HG03064 (cell line): ENCODE measurements at regions not wholly inside any gene's neighbourhood (a gene's known extent, or its start where the extent isn't known, plus 50 kb on each side); places are given as distances from the start of the nearest gene placed in this dataset.

ENCODE experiments used
- ATAC-seq: cut with Tn5 transposase; IDR thresholded peaks from one replicate; pipeline ENCODE4 v1.9.1; 2021; ENCODE audit warnings: low read depth; ENCODE audit not compliant: unreplicated experiment

DNA sequence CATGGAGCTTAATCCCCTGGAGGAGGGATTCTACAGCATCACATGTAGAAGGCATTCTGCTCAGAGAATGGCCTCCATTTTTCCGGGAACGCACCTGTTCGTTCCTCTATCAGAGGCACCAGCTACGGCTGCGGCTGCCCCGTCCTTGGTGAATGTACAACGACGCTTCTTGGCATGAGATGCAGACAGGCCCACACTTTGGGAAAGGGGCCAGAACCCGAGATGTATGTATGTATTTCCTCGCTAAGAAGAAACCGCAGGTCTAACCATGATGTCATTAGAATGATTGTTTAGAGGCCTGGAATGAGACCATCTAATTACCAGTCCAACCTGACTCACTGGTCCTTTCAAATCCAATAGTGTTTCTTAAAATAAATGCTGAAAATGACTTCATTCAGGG is 1293.4 kb downstream of the TBC1D22A start:
- no peak for ATAC-seq

DNA sequence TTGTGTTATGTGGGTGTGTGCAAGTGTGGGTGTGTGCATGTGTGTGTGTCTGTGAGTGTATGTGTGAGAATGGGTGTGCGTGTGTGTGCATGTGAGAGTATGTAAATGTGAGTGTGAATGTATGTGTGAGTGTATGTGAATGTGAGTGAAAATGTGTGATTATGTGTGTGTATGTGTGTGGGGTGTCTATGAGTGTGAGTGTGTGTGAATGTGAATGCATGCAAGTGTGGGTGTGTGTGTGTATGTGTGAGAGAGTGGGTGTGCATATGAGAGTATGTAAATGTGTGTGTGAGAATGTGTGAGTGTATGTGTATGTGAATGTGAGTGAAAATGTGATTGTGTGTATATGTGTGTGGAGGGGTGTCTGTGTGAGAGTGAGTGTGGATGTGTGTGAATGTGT is 1292.7 kb downstream of the TBC1D22A start:
- ATAC-seq, result no peak

DNA sequence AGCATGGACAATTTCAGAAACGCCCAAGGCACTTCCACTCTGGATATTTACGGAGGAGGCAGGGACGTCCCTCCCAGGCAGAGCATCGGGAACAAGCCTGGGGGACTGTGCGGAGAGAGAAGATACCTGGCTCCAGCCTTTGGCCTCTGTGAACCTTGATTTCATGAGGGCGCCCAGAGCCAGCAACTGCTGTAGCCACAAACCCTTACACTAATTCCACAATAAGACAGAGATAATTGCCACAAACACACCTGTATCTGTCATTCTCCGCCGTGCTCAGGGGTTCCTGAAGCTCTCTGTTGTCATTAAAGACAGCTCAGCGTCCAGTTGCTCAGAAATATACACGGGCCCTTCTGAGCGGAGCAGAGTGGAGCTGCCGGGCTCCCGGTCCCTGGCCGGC is 1292.1 kb downstream of the TBC1D22A start:
- no peak for ATAC-seq

DNA sequence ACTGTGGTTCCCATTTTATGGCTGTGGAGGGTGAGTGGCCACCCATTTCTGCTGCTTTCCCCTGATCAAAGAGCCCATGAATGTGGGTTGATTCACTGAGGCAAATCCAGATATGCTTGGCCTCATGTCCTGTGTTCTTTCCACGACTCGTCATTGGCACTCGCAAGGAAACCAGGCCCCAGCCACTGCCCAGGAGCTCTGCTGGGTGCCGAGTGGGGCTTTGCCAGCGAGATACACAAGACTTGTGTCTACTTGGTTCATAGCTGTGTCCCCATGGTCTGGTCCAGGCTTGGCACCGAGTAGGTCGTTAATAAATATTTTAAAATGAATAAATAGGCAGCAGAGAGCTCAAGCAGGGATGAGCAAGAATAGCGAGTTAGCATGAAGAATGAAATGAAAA is 1291.5 kb downstream of the TBC1D22A start:
- no peak for ATAC-seq

DNA sequence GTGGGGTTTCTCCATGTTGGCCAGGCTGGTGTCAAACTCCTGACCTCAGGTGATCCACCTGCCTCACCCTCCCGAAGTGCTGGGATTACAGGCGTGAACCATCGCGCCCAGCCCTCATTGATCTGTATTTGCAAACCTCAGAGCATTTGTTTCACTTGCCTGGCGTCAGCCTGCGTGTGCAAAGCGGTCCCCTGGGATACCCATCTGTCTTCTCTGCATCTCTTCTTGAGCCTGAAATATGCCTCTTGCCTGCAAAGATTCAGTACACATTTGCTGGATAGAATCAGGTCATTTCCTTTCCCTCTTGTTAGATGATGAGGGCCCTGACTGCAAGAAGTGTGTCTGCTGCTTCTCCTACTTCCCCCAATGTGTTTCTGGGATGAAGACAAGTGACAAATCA is 1291.0 kb downstream of the TBC1D22A start:
- no peak for ATAC-seq

DNA sequence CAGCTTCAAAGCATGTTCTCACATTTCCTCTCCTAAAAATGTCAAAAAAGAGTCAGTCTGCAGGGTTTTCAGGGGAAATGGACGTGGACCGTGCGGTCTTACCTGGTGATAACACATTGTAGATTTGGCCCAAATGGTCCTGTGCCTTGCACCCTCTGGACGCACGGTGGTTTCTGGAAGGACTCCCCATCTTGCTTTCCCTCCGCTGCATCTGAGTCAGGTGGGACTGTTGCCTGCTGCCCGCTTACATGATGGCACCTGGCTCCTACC is 1290.1 kb downstream of the TBC1D22A start:
- no peak for ATAC-seq

DNA sequence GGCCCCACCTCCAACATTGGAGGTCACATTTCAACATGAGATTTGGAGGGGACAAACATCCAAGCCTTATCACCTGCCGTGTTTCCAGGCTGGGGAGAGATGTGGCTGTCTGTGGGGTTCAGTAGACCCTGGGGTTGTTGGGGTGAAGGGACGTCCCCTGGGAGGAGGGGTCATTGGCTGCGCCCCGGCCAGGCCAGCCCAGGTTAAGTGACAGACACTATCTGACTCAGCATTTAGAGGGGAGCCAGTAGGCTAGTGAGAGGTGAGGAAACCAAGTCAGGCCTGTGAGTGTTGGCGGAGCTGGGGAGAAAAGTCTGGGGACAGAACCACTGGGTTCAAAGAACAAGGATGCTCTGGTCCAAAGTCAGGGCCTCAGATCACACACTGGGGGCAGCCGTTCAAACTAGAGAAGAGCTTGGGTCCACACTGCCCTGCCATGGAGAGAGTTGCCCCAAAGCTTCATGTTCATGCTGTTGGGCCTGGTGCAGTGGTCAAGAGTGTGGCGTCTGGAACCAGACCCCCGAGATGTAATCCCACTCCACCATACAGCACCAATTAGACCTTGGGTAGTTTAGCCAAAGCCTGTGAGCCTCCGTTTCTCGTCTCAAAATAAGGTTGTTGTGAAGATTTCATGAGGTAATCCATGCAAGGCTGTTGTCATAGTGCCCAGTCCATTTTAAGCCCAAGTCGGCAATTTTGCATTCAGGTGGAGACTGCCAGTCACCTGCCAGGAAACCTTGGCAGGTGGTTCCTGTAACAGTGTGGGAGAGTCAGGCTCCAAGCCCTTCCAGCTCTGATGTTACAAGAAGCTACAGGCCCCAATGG is 1289.6 kb downstream of the TBC1D22A start:
- ATAC-seq, result no peak

DNA sequence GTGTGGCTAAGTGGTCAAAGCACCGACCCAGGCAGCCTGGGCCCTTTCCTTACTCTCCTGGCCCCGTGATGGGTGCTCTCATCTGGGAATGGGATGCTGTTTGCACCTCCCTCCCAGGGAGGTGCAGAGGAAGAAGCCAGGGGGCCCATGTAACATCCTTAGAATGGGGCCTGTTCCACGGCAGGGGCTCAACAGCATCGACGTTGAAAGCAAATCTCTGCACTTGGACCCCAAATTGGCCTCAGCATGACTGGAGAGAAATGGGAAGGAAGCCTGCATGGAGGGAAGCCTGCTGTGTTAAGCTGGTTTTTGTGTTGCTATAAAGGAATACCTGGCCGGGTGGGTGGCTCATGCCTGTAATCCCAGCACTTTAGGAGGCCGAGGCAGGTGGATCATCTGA is 1288.4 kb downstream of the TBC1D22A start:
- ATAC-seq, result no peak

DNA sequence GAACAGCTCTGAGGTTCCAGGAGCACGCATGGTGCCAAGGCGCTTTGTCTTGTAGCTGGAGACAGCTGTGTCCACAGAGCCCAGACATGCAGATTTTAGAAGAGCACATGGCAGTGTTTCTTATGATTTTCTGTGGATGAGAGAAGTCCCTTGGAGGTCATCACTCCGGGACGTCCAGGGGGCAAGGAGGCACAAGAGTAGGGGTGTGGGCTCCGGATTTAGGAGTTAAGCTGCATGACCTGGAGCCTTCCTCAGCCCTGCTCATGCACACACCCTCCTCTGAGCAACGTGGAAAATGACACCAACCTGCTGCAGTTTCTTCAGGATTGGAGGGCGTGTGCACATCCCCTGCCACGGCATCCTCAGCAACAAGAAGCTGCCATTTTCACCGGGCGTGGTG is 1286.7 kb downstream of the TBC1D22A start:
- no peak for ATAC-seq

DNA sequence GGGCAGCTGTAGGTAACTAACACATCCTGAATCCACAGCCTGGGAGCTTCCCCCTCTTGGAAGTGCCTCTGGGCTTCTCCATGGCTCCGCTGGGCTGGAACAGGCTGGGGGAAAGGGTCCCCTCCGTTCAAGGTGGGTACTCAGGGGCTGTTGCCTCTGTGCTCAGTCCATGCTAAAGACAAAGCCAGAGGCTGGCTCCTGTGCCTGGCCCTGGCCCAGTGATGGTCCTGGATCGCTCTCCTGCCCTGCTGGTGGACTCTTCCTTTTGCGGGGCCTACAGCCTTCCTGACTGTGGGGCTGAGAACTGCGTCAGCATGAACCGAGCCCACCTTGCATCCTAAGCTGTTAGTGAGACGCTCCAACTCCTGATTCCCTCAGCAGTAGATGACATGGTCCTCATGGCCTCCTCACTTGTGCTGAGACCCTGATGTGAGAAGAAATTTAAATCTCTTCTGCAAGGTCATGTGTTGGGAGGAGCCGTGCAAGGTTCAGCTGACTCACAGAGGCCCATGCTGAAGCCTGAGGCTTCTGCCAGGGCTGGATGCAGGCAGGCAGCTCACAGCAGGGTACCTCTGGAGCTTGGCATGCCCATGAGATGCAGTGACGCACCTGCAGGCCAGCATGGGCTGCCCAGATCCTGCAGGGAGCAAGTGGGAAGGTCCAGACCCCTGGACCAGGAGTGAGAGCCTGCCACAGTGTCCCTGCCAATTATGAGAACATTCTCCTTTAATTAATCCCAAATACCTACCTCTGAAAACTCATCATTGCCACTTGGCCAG is 1285.5 kb downstream of the TBC1D22A start:
- no peak for ATAC-seq

DNA sequence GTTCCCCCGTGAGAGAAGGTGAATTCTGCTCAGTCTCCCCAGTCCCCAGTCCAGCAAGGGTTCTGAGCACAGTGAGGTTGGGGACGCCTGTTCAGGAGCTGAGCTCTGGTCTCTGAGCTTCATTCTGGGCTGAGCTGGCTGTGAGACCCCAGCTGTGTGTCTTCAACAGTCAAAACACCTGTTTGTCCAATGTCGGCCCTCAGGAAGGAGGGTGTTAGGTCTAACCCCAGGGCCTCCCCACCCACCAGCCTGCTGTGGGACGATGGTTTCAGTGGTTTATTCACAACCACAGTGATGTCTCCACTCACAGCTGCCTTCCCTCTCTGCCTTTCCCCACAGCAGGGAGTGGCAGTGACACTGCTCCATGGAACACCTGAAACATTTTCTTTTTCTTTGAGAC is 1282.9 kb downstream of the TBC1D22A start:
- ATAC-seq, result peak; percentile 55

DNA sequence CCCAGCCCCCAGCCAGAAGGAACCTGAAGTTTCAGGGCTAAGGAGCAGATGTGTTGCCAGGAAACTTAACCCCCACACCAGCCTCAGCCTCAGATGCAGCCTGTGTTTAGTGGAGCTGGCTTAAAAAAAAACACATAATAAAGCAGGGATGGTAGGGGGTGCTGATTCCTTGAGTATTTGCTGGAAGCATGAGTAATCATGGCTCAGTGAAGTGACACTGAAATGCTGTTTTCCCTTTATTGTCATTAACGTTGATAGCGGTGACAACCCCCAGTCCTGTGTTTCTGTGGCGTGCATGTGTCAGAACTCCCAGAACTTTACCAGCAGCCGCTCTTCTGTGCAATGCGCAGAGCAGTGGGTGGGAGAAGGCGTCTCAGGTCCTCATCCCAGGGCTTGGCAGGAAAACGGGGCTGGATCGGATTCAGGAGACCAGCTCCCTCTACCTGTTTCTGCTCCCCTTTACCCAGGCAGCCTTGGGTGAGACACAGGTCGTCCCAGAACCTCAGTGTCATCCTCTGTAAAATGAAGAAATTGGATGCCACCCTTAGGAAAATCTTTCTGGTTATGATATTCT is 1282.1 kb downstream of the TBC1D22A start:
- no peak for ATAC-seq

DNA sequence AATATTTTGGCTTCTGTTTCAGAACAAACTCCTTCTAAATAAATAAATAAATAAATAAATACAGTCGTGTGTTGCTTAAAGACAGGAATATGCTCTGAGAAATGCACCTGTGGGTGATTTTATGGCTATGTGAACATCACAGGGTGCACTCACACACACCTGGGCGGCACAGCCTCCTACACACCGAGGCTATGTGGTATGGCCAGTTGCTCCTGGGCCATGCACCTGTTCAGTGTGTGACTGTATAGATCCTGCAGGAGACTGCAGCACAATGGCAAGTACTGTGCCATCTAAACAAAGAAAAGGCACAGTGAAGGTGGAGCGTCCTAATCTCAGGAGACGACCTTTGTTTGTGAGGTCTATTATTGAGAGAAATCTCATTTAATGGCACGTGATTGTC is 1281.1 kb downstream of the TBC1D22A start:
- no peak for ATAC-seq

DNA sequence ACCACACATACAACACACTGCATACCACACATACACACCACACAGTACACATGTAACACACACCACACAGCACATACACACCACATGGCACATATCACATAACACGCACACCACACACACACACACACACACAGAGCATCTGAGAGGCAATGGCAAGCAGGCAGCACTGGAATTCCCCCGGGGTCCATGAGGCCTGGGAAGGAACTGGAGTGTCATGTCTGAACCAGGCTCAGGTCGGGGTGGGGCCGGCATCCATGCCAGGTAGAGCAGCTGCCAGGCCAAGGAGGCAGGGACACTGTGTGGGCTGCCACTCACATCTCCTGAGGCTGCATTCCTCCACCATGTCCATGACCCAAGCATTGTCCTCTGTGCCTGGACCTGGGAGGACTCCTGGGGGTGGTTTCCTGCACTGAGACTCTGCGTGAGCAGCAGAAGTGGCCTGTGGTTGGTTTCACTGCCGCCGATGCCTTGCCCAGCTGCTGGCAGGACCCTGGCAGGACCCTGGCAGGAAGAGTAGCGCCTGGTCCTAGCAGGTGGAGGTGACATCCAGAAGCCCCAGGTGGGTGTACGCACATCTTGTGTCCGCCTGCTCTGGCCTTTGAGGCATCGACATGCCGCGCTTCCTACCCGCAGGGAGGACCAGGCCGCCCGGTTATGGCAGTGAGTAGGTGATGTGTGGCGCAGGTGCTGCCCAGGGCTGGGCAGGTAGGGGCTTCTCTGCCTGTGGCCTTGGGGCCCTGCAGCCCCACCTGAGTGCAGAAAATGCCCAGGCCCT is 1280.4 kb downstream of the TBC1D22A start:
- ATAC-seq, result no peak

DNA sequence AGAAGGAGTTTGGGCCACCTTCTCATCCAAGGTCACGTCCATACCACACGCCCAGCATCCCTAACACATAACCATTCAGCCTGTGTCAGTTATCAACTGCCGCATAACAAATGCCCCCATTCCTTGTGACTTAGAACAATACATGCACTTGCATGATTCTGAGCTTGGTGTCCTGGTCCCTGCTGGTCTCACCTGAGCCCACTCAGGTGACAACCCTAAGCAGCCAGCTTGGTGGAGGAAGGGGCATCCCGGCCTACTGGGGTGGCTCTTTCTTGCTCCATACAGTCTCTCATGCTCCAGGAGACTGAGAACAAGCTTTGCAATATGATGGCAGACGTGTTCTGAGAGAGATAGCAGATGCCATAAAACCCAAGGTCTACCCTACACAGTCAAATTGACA is 1276.9 kb downstream of the TBC1D22A start:
- no peak for ATAC-seq

DNA sequence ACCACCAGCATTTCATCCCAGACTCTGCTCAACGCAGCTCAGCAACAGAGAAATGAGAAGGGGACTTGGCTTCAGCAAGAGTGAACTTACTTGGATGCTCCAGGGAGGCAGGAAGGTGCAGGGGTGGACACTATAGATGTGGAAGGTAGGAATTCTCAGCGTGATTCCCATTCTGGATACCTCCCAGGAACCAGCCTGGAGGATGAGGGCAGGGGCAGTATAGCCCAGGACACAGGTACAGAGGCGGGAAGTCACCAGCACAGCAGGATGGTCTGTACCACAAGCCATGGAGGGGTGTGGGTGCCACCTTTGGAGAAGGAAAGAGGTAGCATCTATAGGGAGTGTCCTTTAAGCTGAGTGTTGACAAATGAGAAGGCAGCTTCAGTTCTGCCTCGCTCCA is 1275.2 kb downstream of the TBC1D22A start:
- ATAC-seq, result no peak

DNA sequence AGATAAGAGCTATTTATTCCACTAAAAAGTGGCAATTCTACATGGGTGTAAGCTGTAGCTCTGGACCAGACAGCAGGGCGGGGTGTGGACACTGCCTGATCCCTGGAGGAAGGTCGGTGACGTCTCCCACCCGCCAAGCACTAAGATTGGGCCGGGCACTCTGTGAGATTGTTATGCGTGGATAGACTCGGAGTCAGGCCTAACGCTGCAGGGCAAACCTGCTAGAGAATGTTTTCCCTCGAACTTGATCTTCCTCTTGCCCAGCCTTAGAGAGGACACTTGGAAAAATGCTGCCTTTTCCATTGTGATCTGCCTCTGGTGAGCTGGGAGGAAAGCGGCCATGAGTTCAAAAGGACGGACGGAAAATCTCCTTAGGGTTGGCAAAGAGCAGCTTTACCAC is 1273.4 kb downstream of the TBC1D22A start:
- no peak for ATAC-seq

DNA sequence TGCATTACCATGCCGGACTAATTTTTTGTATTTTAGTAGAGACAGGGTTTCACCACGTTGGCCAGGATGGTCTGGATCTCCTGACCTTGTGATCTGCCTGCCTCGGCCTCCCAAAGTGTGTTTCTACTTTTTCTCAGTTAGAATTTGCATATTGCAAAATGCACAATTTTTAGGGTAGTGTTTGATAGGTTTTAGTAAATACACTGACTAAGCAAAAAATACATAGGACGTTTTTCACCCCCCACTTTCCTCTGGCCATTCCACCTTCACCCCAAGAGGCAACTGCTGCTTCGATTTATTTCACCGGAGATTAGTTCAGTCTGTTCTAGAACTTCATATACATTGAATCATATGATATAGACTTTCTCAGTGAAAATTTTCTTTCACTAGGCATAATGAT is 1269.1 kb downstream of the TBC1D22A start:
- ATAC-seq, result no peak

DNA sequence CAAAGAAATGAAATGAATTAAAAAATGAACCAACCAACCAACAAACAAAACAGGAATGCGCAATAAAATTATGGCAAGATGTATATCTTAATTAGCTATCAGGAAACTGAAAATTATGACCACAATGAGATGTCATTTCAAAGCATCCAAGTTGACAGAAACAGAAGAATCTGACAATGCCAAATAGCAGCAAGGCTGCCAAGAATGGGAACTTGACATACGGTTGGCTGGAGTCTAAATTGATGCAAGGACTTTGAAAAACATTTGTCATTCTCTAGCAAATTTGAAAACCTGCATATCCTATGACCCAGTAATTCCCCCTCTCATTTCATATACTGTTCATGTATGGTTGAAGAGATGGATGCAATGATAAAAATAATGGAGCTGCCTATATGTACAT is 1262.6 kb downstream of the TBC1D22A start:
- no peak for ATAC-seq

DNA sequence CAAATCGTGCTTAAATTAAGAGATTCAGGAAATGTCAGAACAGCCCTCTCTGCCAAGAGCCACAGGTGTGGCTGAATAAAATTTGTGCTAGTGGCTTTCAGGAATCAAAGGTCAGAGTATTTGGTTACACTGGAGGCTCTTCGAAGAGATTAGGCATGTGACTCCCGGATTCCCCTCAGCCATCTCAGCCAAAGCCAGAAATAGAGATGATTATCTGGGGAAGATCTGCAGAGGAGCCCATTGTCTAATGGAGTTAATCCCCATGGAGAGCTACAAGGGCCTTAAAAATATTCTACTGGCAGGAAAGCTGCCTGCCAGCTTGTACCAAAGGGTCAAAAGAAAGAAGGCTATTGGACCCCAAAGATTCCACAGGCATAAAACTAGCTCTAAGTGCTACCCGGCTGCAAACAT is 1259.5 kb downstream of the TBC1D22A start:
- ATAC-seq, result no peak

DNA sequence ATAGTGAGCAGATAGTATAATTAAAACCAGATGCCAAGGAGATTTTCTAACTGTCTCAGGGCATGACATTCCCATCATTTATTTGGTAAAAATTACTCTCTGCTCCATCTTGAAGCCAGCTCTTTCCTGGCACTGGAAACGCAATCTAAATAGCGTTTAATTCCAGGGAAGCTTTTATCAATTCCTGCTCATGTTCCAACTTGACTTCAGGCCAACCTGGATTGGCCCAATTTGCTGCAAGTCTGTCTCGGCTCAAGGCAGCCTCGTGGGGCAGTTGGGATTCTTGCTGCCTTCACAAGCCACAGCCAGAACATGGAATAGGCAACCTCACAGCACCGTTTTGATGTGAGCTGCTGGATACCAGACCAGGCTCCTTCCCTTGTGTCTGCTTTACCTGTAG is 1255.9 kb downstream of the TBC1D22A start:
- no peak for ATAC-seq
